Posterior vena cava (tissue), 2 donors: ENCODE measurements at regions not wholly inside any gene's neighbourhood (a gene's known extent, or its start where the extent isn't known, plus 50 kb on each side); places are given as distances from the start of the nearest gene placed in this dataset.
A peak's percentile ranks its signal among the peaks of the same experiment; 100 is the strongest.
"Not testable (repeated sequence)": the region's sequence is repeated elsewhere in the genome, so short reads cannot be mapped to it uniquely, and the experiment has no call there.

Source experiments
- DNase-seq: peaks from one replicate; pipeline ENCODE4 v3.0.0-alpha.2; 2020; ENCODE audit warnings: low spot score
- intact Hi-C, 2 donors: fragments of 100-400 bp; cut with DNase I; formaldehyde crosslinking; loops; one replicate each; pipeline versions ENCODE4 v1.14.1 to v1.14.2; 2022 to 2023
- donor health status: DM: yes; HTN: yes; CAD: no.
- donor health status: DM: yes; HTN: yes; CAD: no.

GRCh38 chr5:158463938-158464337 is 605.0 kb upstream of the CLINT1 start:
- DNase-seq, result peak; percentile 84
- intact Hi-C loops, result loop anchor here in 1 of 2 donors (10.0 kb wide), 1 partner anchor 79 kb away; no protein-coding TSS in a partner anchor

GRCh38 chr5:158463188-158463587 is 604.2 kb upstream of the CLINT1 start:
- intact Hi-C loops, result loop anchor here in 1 of 2 donors (10.0 kb wide), 1 partner anchor 78 kb away; no protein-coding TSS in a partner anchor
- DNase-seq, result no peak

- no peak for DNase-seq
- intact Hi-C loops, result loop anchor here in 1 of 2 donors (10.0 kb wide), 1 partner anchor 78 kb away; no protein-coding TSS in a partner anchor
Observed at GRCh38 chr5:158462349-158463114, 603.6 kb upstream of the CLINT1 start.

GRCh38 chr5:158461240-158461854 is 602.4 kb upstream of the CLINT1 start:
- no peak for DNase-seq
- intact Hi-C loops, result loop anchor here in 1 of 2 donors (10.0 kb wide), 1 partner anchor 77 kb away; no protein-coding TSS in a partner anchor

GRCh38 chr5:158458086-158458485 is 599.1 kb upstream of the CLINT1 start:
- intact Hi-C loops, result no loop called here
- DNase-seq, result no peak

- intact Hi-C loops, result no loop called here
- no peak for DNase-seq
Observed at GRCh38 chr5:158456756-158457155, 597.8 kb upstream of the CLINT1 start.

GRCh38 chr5:158456241-158456640 is 597.3 kb upstream of the CLINT1 start:
- intact Hi-C loops, result no loop called here
- no peak for DNase-seq

- intact Hi-C loops, result no loop called here
- no peak for DNase-seq
Observed at GRCh38 chr5:158451993-158452672, 593.2 kb upstream of the CLINT1 start.

- peak; percentile 83 for DNase-seq
- intact Hi-C loops, result no loop called here
Observed at GRCh38 chr5:158451203-158451992, 592.5 kb upstream of the CLINT1 start.

- intact Hi-C loops, result no loop called here
- DNase-seq, result no peak
Observed at GRCh38 chr5:158450751-158451171, 591.8 kb upstream of the CLINT1 start.

- DNase-seq, intact Hi-C loops: not testable (repeated sequence)
Observed at GRCh38 chr5:158446761-158447160, 587.8 kb upstream of the CLINT1 start.

- DNase-seq, intact Hi-C loops: not testable (repeated sequence)
Observed at GRCh38 chr5:158439204-158439603, 580.3 kb upstream of the CLINT1 start.

GRCh38 chr5:158436271-158437065 is 577.5 kb upstream of the CLINT1 start:
- intact Hi-C loops, result no loop called here
- no peak for DNase-seq

- intact Hi-C loops, result no loop called here
Observed at GRCh38 chr5:158435161-158435616, 576.2 kb upstream of the CLINT1 start.

GRCh38 chr5:158434749-158435148 is 575.8 kb upstream of the CLINT1 start:
- DNase-seq, result no peak
- intact Hi-C loops, result no loop called here

More at GRCh38 chr5:158435161-158435616, 576.2 kb upstream of the CLINT1 start:
- DNase-seq, result no peak

- no peak for DNase-seq
- intact Hi-C loops, result no loop called here
Observed at GRCh38 chr5:158433634-158434033, 574.7 kb upstream of the CLINT1 start.

GRCh38 chr5:158431369-158432029 is 572.6 kb upstream of the CLINT1 start:
- DNase-seq, result no peak
- intact Hi-C loops, result no loop called here

GRCh38 chr5:158430798-158431167 is 571.8 kb upstream of the CLINT1 start:
- intact Hi-C loops, result no loop called here
- no peak for DNase-seq
